AG20443 (cell line): ENCODE measurements at regions not wholly inside any gene's neighbourhood (a gene's known extent, or its start where the extent isn't known, plus 50 kb on each side); places are given as distances from the start of the nearest gene placed in this dataset.
A peak's percentile ranks its signal among the peaks of the same experiment; 100 is the strongest.
"Not testable (repeated sequence)": the region's sequence is repeated elsewhere in the genome, so short reads cannot be mapped to it uniquely, and the experiment has no call there.

ENCODE experiments used
- DNase-seq: peaks from one replicate; pipeline ENCODE4 v3.0.0; 2012; ENCODE audit warnings: low spot score, mixed read lengths

DNA sequence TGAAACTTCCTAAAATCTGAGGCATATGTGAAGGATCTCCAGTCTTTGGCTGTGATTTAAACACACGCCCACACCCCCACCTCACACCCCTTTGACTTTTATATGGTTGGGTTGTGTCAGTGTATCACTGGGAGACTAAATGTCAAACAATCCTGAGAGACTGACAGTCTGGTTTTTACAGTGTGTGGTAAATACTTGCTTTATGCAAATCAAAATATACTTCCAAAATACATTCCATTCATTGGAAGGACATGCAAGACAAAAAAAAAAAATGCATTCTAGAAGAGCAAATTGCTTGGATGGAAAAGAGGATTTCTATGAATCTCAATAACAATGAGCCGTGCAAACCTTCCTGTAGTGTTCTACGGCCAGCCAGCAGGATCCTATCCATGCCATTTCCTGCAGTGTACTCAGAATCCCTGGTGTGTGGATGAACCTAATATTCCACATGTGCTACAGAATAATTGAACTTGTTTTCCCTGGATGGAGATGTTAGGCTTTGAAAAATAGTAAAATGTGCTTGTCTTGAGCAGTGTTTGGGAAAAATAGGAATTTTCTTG lies 602.1 kb upstream of the GOT2 start:
- no peak for DNase-seq

DNA sequence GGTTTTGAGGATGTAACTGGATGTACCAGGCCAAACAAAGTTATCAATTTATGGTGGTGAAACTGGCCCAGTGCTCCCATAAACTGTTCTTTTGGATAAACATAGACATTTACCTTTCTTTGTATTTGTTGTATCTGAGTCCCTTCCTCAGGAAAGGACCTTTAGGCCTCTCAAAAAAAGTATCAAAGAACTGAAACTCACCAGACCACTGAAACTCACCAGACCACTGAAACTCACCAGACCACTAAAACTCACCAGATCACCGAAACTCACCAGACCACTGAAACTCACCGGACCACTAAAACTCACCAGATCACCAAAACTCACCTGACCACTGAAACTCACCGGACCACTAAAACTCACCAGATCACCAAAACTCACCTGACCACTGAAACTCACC lies 597.6 kb upstream of the GOT2 start:
- not testable (repeated sequence) for DNase-seq

DNA sequence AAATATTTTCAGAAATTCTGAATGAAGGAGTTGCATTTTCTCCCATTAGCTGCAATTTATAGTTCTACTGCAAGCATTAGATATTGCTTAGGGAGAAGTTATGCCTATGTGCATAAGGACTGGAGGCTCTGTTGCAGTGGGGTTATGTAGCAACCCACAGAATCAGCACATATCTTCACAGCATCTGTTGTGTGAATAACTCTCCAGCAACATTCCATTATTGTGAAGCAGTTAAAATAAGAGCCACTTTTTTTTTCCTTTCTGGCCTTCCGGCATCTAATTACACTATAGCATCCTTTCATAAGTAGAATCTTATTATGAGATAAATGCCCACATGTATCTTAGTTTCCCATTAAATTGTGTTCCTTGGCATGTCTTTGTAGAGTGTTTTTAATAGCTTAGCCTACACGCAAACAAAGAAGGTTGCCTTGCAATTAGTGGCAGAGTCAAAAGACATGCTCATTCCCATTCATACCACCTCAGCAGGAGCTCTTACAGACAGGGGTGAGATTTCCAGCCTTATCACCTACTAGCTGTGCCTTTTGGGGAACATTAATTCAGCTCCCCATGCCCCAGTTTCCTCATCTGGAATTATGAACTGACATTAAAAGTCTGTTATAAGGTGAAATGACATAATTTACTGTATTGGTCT lies 596.0 kb upstream of the GOT2 start:
- peak; percentile 45 for DNase-seq

DNA sequence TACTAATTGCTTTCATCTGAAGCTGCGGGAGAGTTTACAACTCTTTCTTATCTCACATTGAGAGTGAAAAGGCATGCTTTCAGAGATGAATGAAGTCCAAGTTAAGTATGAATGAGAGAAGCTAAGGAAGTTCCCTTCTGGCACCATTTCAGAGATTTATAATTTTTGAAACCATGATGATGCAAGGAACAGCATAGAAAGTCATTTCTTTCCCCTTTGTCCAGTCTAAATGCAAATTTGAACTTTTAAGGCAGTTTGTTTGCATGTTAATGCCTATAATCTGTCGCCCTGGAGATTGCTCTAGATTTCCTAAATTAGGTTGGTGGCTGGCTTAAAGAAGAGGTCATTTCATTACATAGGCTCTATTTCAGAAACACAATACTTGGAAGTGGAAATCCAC lies 594.8 kb upstream of the GOT2 start:
- DNase-seq: no peak

DNA sequence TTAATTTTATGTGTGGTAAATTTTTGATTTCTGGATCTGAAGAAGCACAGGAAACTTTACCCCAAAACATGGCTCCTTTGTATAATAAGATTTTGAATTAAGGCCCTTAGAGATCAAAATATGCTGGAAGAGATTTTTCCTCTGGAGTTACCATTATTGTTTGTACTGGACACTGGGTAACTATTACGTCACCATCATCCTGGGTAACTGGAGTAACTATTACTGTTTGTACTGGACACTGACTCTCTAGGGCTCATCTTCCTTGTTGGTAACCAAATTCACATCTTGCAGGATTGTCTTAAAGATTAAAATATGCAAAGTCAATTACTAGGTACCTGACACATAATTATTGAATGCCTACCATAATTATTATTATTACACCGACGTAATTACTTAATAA lies 593.8 kb upstream of the GOT2 start:
- DNase-seq: no peak

DNA sequence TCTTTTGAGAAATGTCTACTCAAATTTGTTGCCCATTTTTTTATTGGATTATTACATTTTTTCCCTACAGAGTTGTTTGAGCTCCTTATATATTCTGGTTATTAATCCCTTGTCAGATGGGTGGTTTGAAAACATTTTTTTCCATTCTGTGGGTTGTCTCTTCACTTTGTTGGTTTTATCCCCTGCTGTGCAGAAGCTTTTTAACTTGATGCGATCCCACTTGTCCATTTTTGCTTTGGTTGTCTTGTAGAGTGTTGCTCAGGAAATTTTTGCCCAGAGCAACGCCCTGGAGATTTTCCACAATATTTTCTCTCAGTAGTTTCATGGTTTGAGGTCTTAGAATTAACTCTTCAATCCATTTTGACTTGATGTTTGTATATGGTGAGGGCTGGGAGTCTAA lies 592.8 kb upstream of the GOT2 start:
- no peak for DNase-seq

DNA sequence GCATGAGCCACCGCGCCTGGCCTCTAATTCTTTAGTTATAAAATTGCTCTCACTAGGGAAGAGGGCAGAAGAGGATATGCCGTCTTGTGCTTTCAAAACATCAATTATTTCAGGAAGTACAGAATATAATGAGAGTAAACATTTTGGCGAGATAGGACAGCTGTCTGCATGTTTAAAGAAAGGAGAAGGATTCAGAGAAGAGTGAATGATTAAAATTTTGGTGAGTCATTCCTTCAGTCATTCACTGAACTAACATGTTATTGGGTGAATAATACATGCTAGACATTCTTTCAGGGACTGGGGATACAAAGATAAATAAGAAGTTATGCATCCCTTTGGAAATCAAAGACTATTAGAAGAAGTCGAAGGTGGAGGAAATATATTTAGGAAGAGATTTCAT lies 590.3 kb upstream of the GOT2 start:
- no peak for DNase-seq

DNA sequence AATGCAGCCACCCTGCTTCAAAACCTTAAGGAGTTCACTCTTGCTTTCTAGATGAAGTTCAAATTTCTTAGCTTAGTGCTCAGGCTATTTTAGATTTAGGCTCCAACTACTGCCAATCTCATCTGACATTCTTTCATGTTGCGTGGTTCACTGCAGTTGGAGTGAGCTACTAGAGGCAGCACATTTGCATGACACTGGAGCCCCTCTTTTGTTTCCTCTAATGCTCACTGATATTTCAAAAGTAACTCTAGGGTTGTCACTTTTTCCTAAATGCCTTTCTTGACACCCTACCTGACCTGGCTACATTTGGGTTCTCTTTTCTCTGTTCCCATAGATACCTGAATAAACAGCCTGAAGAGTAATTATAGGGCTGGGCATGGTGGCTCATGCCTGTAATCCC lies 586.5 kb upstream of the GOT2 start:
- DNase-seq: no peak

DNA sequence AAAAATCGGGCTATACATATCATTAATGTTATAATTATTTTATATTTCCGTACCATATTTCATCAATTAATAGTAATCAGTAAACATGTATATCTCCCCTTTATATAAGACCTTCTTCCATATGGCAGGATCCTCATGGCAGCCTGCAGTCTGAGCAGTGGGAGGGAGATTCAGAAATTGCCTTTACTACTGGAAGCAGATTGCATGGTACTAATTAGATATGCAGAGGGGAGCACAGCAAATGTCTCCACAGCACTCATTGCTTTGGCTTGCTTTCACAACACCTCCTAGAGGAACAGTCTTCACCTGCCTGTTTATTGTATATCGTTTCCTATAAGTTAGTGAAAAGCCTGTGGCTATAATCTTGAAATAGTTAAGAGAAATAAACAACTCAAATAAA lies 585.8 kb upstream of the GOT2 start:
- no peak for DNase-seq

DNA sequence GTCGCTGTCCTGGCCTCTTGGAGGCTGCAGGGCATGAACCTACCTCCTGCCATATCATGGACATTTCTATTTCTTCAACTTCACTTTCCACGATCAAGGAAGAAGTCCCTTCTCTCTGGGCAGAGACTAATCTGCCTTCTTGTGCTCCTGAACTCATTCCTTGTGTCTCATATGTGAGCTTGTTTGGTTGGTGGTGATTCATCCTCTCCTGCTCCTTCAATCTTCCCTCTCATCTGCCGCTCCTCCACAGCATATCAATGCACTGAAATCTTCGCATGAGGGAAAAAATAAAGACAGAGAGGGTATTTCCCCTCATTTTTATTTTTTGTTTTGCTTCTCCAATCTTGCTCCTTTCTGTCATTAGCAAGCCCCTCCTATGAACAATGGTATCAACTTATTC lies 571.7 kb upstream of the GOT2 start:
- peak; percentile 7 for DNase-seq

DNA sequence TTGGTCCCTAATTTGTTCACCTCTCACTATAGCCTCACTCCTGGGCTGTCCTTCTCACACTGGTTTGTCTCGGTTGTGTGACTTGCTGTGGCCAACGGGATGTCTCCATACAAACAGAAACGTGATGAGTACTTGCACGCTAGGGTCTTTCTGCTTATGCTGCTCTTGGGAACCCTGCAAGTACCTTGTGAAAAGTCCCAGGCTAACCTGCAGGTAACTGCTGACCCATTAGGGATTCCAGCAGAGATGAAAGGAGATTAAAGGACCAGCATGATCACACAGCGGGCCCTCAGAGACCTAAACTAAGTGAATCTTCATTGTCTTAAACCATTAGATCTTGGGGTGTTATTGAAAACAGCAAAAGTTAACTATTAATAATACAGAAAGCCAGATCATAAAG lies 562.8 kb upstream of the GOT2 start:
- DNase-seq: no peak

DNA sequence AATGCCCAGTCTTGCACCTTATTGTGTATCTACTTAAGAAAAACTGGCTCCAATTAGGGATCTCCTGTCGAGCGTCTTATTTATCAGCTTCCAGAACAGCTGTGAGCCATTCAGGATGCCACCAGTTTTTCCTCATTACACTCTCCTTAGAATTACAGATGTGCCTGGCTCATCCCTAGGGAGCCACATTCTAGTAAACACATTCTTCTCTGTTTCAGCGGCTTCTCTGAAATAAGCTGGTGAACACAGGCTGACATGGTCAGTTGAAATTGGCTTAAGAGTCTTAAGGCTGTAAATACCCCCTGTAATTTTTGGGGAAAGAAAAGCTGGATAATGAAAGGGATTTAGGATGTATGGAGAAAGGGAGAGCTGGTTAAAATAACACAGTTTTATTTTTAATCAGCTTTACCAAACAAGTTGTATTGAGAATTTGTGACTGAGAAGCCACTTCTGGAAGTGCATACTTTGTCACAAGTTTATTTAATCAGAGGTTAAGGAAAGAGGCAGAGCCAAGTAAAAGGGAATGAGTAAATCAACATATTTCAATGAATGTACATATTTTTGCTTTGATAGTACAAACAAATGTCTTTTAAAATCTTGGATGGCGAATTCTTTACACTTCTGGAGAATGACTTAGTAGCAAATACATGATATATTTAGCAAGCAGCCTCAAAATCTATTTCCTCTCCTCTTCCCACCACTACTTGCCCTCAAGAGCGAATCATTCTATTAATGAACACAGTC lies 562.0 kb upstream of the GOT2 start:
- peak; percentile 6 for DNase-seq

DNA sequence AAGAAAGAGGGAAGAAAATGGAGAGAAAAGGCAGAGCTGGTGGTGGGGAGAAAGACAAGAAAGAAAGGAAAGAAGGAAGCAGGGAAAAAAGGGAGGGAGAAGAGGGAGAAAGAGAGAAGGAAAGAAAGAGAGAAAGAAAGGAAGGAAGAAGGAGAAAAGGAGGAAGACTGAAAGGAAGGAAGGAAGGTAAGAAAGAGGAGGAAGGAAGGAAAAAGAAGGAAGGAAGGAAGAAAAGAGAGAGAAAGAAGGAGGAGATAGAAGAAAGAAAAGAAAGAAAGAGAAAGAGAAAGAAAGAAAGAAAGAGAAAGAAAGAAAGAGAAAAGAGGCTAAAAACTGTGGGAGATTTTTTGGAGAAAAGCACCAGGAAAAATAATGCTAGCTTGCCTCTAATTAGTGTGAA lies 561.4 kb upstream of the GOT2 start:
- DNase-seq: no peak

DNA sequence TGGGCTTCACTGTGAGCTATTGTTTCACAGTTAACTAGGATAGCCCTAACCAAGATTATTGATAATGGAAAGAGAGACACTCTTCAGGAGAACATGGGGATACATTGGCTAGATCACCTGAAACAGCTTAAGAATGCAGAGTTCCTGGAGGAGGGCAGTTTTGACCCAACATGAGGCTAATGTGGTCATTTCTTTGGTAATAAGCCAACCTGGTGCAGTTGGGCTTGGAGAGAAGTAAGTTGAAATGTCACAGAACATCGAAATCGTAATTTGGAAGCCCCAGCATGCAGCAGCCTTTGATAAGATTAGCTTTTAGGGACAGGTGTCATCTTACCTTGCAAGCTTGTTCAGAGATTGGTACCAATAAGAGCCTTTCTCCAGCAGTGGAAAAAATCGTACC lies 556.6 kb upstream of the GOT2 start:
- no peak for DNase-seq

DNA sequence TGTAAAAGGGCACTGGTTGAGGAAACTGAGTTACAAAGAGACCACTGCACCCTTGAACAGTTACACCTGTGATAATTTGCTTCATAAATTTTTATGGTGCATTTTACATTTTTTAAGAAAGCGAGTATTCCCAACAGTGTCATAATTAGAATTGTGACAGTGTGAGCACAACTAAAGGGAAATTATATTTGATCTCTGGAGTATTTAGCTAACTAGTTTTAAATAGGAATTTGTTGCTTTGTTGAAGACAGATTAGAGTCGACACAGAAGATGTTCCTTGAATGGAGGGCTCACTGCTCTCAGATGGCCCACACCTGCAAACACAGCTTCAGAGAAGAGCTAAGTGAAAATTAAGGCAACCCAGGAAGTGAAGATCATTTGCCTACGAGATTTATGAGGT lies 555.0 kb upstream of the GOT2 start:
- no peak for DNase-seq

DNA sequence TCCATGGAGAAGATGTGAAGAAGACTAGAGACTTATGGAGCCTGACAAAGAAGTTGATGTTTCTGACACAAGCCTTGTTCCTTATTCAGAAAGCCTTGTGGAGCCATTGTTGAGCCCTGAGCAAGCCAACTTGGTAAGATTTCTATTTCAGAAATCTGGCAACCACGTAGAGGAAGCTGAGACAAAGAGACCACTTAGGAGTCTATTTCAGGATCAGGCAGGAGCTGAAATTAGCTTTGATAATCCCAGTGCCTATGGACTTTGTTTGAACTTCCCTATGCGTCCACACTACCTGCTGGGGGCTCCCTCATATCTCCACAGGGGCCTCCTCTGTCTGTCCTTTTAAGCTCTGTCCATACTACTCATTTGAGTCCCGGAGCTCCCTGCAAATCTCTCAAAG lies 540.0 kb upstream of the GOT2 start:
- no peak for DNase-seq

DNA sequence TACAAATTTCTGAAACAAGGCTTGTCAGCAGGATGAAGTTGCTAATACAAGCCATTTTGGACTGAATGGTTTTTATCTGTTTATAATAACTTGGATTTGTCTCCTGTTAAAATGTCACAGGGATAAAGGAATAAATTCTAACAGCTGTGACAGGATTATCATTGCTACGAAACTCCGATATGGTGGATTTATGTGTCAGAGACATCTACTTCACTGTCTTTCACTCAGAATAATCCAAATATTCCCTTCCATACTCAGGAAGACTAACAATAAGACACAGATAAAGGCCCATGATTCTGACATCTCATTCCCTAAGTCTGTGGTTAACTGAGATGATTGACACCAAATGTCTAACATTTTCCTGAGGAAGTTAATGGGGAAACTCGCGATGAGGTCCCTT lies 529.8 kb upstream of the GOT2 start:
- no peak for DNase-seq

DNA sequence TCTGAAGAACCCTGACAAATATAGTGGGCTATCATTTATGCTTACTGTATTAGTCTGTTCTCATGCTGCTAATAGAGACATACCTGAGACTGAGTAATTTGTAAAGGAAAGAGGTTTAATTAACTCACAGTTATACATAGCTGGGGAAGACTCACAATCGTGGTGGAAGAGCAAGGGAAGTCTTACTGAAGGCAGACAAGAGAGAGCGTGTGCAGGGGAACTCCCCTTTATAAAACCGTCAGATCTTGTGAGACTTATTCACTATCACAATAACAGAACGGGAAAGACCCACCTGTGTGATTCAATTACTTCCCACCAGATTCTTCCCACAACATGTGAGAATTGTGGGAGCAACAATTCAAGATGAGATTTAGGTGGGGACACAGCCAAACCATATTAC lies 526.8 kb upstream of the GOT2 start:
- no peak for DNase-seq

DNA sequence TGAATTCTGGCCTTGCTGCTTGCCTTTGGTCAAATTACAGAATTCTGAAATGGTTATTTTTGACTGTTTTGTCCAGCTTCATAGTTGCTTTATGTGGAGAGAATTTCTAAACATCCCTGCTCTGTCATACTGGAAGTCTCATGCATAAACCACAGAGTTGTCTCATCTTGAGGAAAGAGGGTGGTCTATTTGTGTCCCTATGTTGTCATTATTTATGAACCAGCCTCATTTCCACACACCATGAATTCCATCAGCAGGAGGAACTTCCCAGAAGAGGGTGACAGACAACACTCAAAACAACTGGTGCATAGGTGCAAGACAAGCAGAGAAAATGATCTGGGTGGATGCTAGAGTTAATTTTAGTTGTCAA lies 525.8 kb upstream of the GOT2 start:
- peak; percentile 10 for DNase-seq

DNA sequence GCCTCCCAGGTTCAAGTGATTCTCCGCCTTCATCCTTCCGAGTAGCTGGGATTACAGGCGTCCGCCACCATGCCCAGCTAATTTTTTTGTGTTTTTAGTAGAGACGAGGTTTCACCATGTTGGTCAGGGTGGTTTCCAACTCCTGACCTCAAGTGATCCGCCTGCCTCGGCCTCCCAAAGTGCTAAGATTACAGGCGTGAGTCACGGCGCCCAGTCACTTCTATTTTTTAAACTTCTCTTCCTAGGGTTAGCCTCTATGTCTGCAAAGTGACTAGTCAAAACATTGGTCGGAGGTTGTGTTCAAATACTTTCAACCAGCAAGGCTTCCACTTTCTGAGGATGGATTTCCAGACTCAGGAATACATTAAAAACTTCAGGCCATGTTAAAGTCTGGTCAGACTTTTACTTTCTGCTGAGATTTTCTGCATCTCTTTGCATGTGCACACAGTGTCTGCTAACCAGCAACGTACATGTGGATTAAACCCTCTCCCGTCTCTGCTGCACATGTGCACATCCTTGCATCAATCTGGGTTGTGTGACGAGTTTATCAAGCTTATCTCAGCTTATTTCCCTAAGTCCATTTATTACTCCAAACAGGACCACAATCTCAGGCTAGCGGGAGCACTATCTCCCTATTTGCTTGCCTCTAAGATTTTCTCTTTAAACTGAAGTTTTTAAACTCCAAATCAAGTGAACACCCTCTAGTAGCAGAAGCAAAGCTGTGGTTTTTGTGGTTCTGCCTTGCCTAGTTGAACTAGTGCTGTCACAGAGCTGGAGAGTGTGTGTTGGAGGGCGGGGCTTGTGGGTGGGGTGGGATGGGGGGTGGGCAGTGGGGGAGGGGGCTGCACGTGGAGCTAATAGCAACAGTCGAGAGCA lies 525.2 kb upstream of the GOT2 start:
- peak; percentile 7 for DNase-seq

DNA sequence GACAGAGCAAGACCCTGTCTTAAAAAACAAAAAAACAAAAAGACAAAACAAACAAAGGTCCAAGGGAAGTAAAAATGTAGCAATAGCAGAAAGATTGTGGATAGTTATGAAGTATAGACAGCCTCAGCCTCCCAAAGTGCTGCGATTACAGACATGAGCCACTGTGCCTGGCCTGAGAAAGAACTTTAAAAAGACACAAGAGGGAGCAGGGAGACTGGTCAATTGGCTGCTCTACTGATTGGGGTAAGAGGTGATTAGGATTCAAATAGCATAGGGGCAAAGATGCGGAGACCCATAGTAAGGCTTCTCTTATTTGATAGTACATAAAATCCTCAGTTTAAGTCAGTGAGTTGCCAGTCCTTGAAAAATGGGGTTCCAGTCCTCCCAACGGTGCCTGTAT lies 518.2 kb upstream of the GOT2 start:
- DNase-seq: no peak

DNA sequence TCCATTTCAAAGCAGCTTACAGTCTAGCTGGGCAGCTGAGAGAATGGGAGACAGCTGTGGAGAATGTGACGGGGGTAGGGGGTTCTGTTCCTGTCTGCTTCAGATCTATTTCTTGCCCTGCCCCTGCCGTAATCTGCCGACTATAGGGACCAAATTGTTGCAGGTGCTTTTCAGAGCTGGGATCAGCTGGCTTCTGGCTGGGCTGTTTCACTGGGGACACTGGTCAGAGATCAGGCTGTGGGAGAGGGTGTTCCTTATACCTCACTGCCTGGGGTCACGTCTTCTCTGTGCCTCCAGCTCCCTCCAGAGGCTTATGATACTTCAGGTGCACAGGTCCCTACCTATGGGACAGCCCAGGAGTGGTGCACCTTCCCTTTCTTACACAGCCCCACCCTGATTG lies 514.9 kb upstream of the GOT2 start:
- DNase-seq: no peak

DNA sequence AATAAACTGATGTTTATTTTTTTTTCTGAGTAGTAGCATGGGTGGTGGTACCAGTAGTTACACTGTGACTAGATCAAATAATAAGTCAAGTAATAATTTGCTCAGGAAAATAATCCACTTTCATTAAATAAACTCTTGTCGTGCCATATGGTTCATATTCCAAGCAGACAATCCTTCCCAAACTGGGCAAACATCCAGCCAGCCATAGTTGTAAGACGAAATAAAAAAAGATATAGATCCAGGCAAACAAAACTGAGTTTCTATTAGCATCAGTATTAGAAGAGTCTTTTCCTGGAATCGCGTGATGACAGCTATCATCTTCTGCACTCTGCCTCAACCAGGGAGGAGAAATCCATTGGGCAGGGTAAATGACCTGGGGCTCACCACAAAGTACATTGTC lies 508.4 kb upstream of the GOT2 start:
- no peak for DNase-seq
